OCI-LY3 (cell line): ENCODE measurements at regions not wholly inside any gene's neighbourhood (a gene's known extent, or its start where the extent isn't known, plus 50 kb on each side); places are given as distances from the start of the nearest gene placed in this dataset.

Source experiments
- CTCF ChIP-seq: fragments of 200-600, 300-600 bp; sonication (generic); IDR thresholded peaks from 2 replicates; pipeline ENCODE4 v1.5.1; 2014; ENCODE audit warnings: antibody characterized with exemption, low read length, low read depth
- EZH2phosphoT487 ChIP-seq: fragments of 200-600 bp; shearing (Covaris generic); IDR thresholded peaks from 2 replicates; pipeline ENCODE4 v1.6.1; 2018; ENCODE audit warnings: antibody characterized with exemption, mixed run types, low read depth

DNA sequence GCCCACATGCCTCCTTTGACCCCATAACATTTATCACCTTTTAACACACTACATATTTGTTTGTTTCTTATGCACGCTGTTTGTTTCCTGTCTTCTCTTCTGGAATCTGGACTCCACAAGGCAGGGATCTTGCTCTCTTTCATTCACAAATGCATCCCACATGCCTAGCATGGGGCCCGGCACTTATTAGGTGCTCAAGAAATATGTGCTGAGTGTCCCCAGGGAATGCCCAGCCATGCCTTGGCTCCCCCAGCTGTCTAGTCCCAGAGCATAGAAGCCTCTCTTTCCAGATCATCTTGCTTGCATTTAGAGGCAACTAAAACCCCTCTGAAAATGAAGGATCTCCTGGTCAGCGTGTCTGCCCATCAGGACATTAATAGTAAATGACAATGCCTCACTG lies 283.7 kb downstream of the CBLN1 start:
- TF ChIP-seq CTCF (no peak), EZH2phosphoT487 (no peak)
